ENCODE measurements at regions not wholly inside any gene's neighbourhood (a gene's known extent, or its start where the extent isn't known, plus 50 kb on each side); places are given as distances from the start of the nearest gene placed in this dataset.

DNA sequence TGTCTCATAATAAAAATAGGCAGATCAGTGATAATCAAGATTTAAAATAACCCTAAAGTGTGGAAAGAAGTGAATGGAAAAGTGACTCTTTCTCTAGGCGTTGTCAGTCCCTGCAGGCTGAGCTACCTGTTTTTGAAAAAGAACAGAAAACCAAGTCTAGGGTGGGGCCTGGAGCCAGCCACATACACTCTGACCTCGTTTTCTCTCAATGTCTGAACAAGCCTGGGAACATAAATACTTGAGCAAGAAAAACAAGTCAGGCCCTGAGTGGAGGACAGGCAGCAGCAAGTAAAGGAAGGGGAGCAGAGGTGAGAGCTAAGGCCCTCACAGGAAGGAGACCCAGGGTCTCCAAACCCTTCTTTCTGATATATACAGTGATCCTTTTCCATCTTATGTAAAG is 91.7 kb upstream of the HPF1 start:
- intact Hi-C loops (cut with DNase I; ENCODE audit: low total_unique reads) = no loop called here
- Histone ChIP-seq H3K4me3 (no peak overlapping the region), H3K36me3 (no peaks in the 10 kb centered on the region), H3K4me1 (no peaks in the 10 kb centered on the region), H3K27ac (no peak overlapping the region), H3K27me3 (no peaks in the 10 kb centered on the region), H3K9me3 (no peaks in the 10 kb centered on the region)
- no peak for DNase-seq (ENCODE audit: low spot score in 2 of 2)
- no peak for TF ChIP-seq POLR2AphosphoS5 (IDR thresholded peaks at IDR 0.05)
- TF ChIP-seq POLR2A (IDR thresholded peaks at IDR 0.05) = no peak
- TF ChIP-seq, protein P1, sequence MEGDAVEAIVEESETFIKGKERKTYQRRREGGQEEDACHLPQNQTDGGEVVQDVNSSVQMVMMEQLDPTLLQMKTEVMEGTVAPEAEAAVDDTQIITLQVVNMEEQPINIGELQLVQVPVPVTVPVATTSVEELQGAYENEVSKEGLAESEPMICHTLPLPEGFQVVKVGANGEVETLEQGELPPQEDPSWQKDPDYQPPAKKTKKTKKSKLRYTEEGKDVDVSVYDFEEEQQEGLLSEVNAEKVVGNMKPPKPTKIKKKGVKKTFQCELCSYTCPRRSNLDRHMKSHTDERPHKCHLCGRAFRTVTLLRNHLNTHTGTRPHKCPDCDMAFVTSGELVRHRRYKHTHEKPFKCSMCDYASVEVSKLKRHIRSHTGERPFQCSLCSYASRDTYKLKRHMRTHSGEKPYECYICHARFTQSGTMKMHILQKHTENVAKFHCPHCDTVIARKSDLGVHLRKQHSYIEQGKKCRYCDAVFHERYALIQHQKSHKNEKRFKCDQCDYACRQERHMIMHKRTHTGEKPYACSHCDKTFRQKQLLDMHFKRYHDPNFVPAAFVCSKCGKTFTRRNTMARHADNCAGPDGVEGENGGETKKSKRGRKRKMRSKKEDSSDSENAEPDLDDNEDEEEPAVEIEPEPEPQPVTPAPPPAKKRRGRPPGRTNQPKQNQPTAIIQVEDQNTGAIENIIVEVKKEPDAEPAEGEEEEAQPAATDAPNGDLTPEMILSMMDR (IDR thresholded peaks at IDR 0.05) = no peak

DNA sequence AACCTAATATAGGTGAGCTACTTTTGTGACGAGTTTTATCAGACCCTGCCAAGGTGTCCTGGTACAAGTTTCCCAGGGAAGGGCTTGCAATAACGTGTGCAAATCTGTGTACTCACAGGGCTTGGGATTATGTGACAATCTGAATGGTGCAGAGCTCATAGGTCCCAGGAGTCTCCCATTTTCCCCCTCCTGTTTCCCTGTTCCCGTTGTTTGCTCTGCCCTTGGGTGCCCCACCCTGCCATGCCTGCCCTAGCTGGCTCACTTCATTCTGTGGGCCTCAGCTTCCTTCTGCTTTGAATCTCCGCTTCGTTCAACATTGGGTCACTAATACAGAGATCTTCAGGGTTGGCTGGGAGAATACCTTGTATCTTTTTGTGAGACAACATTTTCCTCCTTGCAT is 90.3 kb upstream of the HPF1 start:
- H3K27me3 ChIP-seq = no peaks in the 10 kb centered on the region
- DNase-seq (ENCODE audit: low spot score in 2 of 2) = no peak
- no peaks in the 10 kb centered on the region for H3K4me1 ChIP-seq
- H3K9me3 ChIP-seq = no peaks in the 10 kb centered on the region
- H3K4me3 ChIP-seq = no peak overlapping the region
- H3K36me3 ChIP-seq = no peaks in the 10 kb centered on the region
- intact Hi-C loops (cut with DNase I; ENCODE audit: low total_unique reads) = no loop called here
- H3K27ac ChIP-seq = no peak overlapping the region
- TF ChIP-seq POLR2A (IDR thresholded peaks at IDR 0.05) = no peak
- TF ChIP-seq POLR2AphosphoS5 (IDR thresholded peaks at IDR 0.05) = no peak
- TF ChIP-seq, protein P1 (IDR thresholded peaks at IDR 0.05) = no peak

DNA sequence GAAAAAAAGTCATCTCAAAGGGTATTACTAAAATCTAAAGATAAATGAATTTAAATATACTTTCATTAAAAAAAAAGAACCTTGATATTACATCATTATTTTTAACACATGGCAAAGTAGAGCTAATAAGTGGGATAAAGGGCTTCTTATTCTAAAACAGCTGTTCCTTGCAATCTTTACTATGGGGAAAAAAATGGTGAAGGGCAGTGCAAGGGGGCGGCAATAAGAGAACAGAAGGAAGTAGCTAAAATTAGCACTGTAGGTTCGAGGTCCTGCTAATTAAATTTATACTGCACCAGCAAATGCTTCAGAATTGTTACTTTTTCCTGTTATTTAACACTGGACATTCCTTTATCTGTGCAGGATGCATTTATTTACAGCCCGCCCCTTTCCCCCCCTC is 89.4 kb upstream of the HPF1 start:
- DNase-seq (ENCODE audit: low spot score in 2 of 2) = no peak
- H3K27me3 ChIP-seq = no peaks in the 10 kb centered on the region

DNA sequence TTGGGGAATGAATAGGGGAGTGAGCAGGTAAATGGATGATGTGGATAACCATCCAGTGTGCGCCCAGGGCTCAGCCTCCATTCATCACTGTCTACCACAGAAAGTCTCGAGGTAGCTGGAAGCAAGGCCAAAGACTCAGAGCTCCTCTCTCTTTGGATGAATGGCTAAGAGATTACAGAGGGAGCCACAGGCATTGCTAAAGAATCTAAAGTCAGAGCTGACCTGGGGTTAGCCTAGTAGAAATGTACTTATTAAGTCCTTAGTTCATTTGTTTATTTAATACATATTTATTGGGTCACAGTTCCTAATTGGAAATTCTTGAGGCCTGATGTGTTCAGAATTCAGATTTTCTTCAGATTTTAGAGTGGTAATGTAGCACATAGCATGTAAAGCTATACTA is 88.7 kb upstream of the HPF1 start:
- TF ChIP-seq, protein P1 (IDR thresholded peaks at IDR 0.05) = no peak
- no peak for TF ChIP-seq POLR2A (IDR thresholded peaks at IDR 0.05)
- no peak for TF ChIP-seq POLR2AphosphoS5 (IDR thresholded peaks at IDR 0.05)
- H3K27me3 ChIP-seq = no peaks in the 10 kb centered on the region
- no peaks in the 10 kb centered on the region for H3K9me3 ChIP-seq
- no peak overlapping the region for H3K4me3 ChIP-seq
- H3K36me3 ChIP-seq = no peaks in the 10 kb centered on the region
- intact Hi-C loops (cut with DNase I; ENCODE audit: low total_unique reads) = no loop called here
- no peak for DNase-seq (ENCODE audit: low spot score in 2 of 2)
- H3K27ac ChIP-seq = no peak overlapping the region
- H3K4me1 ChIP-seq = no peaks in the 10 kb centered on the region

More for the DNA sequence above, 89.4 kb upstream of the HPF1 start:
- Histone ChIP-seq H3K4me1 (no peaks in the 10 kb centered on the region), H3K36me3 (no peaks in the 10 kb centered on the region), H3K9me3 (no peaks in the 10 kb centered on the region), H3K4me3 (no peak overlapping the region), H3K27ac (no peak overlapping the region)
- TF ChIP-seq, protein P1 (IDR thresholded peaks at IDR 0.05) = no peak
- no peak for TF ChIP-seq POLR2AphosphoS5 (IDR thresholded peaks at IDR 0.05)
- no peak for TF ChIP-seq POLR2A (IDR thresholded peaks at IDR 0.05)
- intact Hi-C loops (cut with DNase I; ENCODE audit: low total_unique reads) = no loop called here

DNA sequence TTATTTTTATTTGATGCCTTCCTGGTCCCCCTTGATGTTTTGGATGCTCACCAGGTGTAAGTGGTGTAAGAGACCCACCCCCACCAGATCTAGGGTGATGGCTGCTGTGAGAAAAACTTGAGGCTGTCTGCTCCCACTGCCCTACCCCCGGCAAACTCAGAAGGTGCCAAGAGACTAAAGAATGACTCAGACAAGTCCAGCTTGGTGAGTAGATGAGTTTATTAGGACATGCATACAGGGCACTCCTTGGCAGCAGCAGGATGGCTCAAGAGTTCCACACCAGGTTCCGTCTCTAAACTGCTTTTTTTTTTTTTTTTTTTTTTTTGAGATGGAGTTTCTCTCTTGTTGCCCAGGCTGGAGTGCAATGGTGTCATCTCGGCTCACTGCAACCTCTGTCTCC is 84.0 kb upstream of the HPF1 start:
- Histone ChIP-seq H3K27ac (no peak overlapping the region), H3K9me3 (no peaks in the 10 kb centered on the region), H3K4me3 (no peak overlapping the region), H3K36me3 (no peaks in the 10 kb centered on the region), H3K4me1 (no peaks in the 10 kb centered on the region), H3K27me3 (no peaks in the 10 kb centered on the region)
- TF ChIP-seq POLR2A (IDR thresholded peaks at IDR 0.05) (no peak), POLR2AphosphoS5 (IDR thresholded peaks at IDR 0.05) (no peak)
- TF ChIP-seq, protein P1 (IDR thresholded peaks at IDR 0.05) = no peak
- intact Hi-C loops (cut with DNase I; ENCODE audit: low total_unique reads) = no loop called here
- no peak for DNase-seq (ENCODE audit: low spot score in 2 of 2)

All from breast epithelium (tissue), 4 donors.